Caco-2 (cell line): ENCODE measurements at regions not wholly inside any gene's neighbourhood (a gene's known extent, or its start where the extent isn't known, plus 50 kb on each side); places are given as distances from the start of the nearest gene placed in this dataset.

Experiments
- BruUV-seq: library from RNA; stranded (reverse); fragments of 400-500 nt; replicated peaks from 2 replicates; lab custom pipeline; 2021; lab: Mats Ljungman, UMichigan
- CTCF ChIA-PET: fragments of 300-600 bp; sonication (Branson Sonifier 250); formaldehyde crosslinking; loops from one replicate; lab custom pipeline; 2022; ENCODE audit warnings: antibody characterized with exemption; lab: Charles Lee
- POLR2A ChIA-PET: fragments of 300-600 bp; sonication (Branson Sonifier 250); formaldehyde crosslinking; loops from one replicate; lab custom pipeline; 2022; ENCODE audit warnings: antibody characterized with exemption; lab: Charles Lee
- DNase-seq, 2 experiments: peaks; one replicate each; pipeline versions ENCODE4 v3.0.0 to v3.0.0-alpha.2; 2020 to 2022
- H3K27me3 ChIP-seq: replicated peaks from 2 replicates; pipeline ENCODE4 v1.6.0; 2011; ENCODE audit warnings: low read length; ENCODE audit not compliant: control insufficient read depth, insufficient read depth
- H3K36me3 ChIP-seq: 2 replicates; pipeline ENCODE4 v1.5.1; 2011; ENCODE audit warnings: low read length; ENCODE audit not compliant: control insufficient read depth, insufficient read depth
- H3K4me1 ChIP-seq: fragments of 250-450 bp; sonication (Bioruptor Pico); 2 replicates; pipeline ENCODE4 v1.5.1; 2020; ENCODE audit warnings: mild to moderate bottlenecking
- H3K4me3 ChIP-seq: 2 replicates; pipeline ENCODE4 v1.5.1; 2011; ENCODE audit warnings: low read depth, mild to moderate bottlenecking, control low read depth, low read length
- H3K9me3 ChIP-seq: fragments of 250-450 bp; sonication (Bioruptor Pico); 2 replicates; pipeline ENCODE4 v1.5.1; 2020; ENCODE audit warnings: mild to moderate bottlenecking, moderate library complexity
- H3K27ac Mint-ChIP-seq: one replicate; pipeline ENCODE4 v1.8.0; 2022; ENCODE audit warnings: mixed read lengths; ENCODE audit not compliant: unreplicated experiment
- H3K27me3 Mint-ChIP-seq: one replicate; pipeline ENCODE4 v1.8.0; 2022; ENCODE audit warnings: mixed read lengths; ENCODE audit not compliant: insufficient read depth, unreplicated experiment
- H3K36me3 Mint-ChIP-seq: one replicate; pipeline ENCODE4 v1.8.0; 2022; ENCODE audit warnings: mild to moderate bottlenecking, mixed read lengths; ENCODE audit not compliant: insufficient read depth, unreplicated experiment
- H3K4me1 Mint-ChIP-seq: one replicate; pipeline ENCODE4 v1.8.0; 2022; ENCODE audit warnings: low read depth, mixed read lengths; ENCODE audit not compliant: unreplicated experiment
- H3K4me3 Mint-ChIP-seq: one replicate; pipeline ENCODE4 v1.8.0; 2022; ENCODE audit warnings: mild to moderate bottlenecking, moderate library complexity, mixed read lengths; ENCODE audit not compliant: unreplicated experiment
- H3K9me3 Mint-ChIP-seq: one replicate; pipeline ENCODE4 v1.8.0; 2022; ENCODE audit warnings: mixed read lengths; ENCODE audit not compliant: unreplicated experiment
- intact Hi-C: fragments of 100-400 bp; cut with micrococcal nuclease; formaldehyde crosslinking; loops from one replicate; pipeline ENCODE4 v1.10.0; 2022; ENCODE audit not compliant: unreplicated experiment
- TF ChIP-seq, protein P1 (sequence below), 2 experiments: fragments of 200-600 bp in 1 of 2; IDR thresholded peaks; 1 replicate in 1 of 2; 2 replicates in 1 of 2; pipeline versions ENCODE4 v1.5.1 to v1.8.0; 2011 to 2022; ENCODE audit warnings: antibody characterized with exemption in 1 of 2, control low read depth in 1 of 2, inconsistent platforms in 1 of 2, low read depth in 1 of 2, low read length in 1 of 2, mild to moderate bottlenecking in 1 of 2, moderate library complexity in 1 of 2; ENCODE audit not compliant: insufficient read depth in 1 of 2, severe bottlenecking in 1 of 2, unreplicated experiment in 1 of 2

DNA sequence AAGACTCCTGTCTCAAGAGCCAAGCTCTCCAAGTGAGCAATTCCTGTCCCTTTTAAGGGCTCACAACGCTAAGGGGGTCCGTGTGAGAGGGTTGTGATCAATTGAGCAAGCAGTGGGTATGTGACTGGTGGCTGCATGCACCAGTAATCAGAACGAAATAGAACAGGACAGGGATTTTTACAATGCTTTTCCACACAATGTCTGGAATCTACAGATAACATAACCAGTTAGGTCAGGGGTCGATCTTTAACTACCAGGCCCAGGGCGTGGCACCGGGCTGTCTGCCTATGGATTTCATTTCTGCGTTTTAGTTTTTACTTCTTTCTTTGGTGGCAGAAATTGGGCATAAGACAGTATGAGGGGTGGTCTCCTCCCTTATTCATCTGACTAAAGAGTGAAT lies 54.9 kb upstream of the SP4 start:
- peaks cover 18% of the 10 kb centered on the region; the same call in 1 of the 2 replicates for H3K4me1 ChIP-seq
- TF ChIP-seq, protein P1, sequence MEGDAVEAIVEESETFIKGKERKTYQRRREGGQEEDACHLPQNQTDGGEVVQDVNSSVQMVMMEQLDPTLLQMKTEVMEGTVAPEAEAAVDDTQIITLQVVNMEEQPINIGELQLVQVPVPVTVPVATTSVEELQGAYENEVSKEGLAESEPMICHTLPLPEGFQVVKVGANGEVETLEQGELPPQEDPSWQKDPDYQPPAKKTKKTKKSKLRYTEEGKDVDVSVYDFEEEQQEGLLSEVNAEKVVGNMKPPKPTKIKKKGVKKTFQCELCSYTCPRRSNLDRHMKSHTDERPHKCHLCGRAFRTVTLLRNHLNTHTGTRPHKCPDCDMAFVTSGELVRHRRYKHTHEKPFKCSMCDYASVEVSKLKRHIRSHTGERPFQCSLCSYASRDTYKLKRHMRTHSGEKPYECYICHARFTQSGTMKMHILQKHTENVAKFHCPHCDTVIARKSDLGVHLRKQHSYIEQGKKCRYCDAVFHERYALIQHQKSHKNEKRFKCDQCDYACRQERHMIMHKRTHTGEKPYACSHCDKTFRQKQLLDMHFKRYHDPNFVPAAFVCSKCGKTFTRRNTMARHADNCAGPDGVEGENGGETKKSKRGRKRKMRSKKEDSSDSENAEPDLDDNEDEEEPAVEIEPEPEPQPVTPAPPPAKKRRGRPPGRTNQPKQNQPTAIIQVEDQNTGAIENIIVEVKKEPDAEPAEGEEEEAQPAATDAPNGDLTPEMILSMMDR (IDR thresholded peaks at IDR 0.05; ENCODE audit: insufficient read depth in 1 of 2, low read depth in 1 of 2, low read length in 1 of 2, severe bottlenecking in 1 of 2, unreplicated experiment in 1 of 2): no peak
- DNase-seq: peak in 1 of 2 experiments; percentile 10
- H3K36me3 Mint-ChIP-seq: peaks cover 6% of the 10 kb centered on the region
- POLR2A ChIA-PET: no interaction called here
- CTCF ChIA-PET: no interaction called here
- peaks cover 7% of the 10 kb centered on the region for H3K4me1 Mint-ChIP-seq
- H3K27me3 Mint-ChIP-seq: no peaks in the 10 kb centered on the region
- H3K27ac Mint-ChIP-seq: peak overlapping the region; percentile 76
- H3K9me3 ChIP-seq: peaks cover 9% of the 10 kb centered on the region
- H3K4me3 Mint-ChIP-seq: no peak overlapping the region
- no peaks in the 10 kb centered on the region for H3K27me3 ChIP-seq
- BruUV-seq: no TSS peak
- no peak overlapping the region for H3K4me3 ChIP-seq
- H3K36me3 ChIP-seq: no peaks in the 10 kb centered on the region
- peaks cover 17% of the 10 kb centered on the region for H3K9me3 Mint-ChIP-seq
- intact Hi-C loops: no loop called here

DNA sequence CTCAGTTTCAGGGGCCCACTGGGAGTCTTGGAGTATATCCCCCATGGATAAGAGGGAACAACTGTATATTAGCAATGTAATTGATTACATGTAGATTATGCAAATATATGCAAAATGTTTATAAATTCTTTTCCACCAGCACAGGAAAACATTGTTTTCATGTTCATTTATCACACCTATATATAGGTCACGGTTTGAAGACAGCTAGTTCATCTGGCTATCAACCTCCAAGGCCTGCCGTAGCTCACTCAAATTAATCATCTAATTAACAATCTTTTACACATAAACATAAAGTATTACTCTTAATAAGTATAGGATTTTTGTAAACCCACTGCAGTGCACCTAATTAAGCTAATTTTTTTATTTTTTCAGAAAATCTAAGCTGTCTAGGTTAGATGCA lies 53.7 kb upstream of the SP4 start:
- Mint-ChIP-seq H3K4me3 (no peak overlapping the region), H3K4me1 (peaks cover 7% of the 10 kb centered on the region), H3K27me3 (no peaks in the 10 kb centered on the region), H3K27ac (no peak overlapping the region), H3K9me3 (peaks cover 21% of the 10 kb centered on the region), H3K36me3 (peaks cover 6% of the 10 kb centered on the region)
- Histone ChIP-seq H3K4me3 (no peak overlapping the region), H3K9me3 (peaks cover 13% of the 10 kb centered on the region), H3K4me1 (peaks cover 18% of the 10 kb centered on the region; the same call in 1 of the 2 replicates), H3K27me3 (no peaks in the 10 kb centered on the region), H3K36me3 (no peaks in the 10 kb centered on the region)
- intact Hi-C loops: no loop called here
- POLR2A ChIA-PET: no interaction called here
- CTCF ChIA-PET: no interaction called here
- TF ChIP-seq, protein P1 (IDR thresholded peaks at IDR 0.05; ENCODE audit: insufficient read depth in 1 of 2, low read depth in 1 of 2, low read length in 1 of 2, severe bottlenecking in 1 of 2, unreplicated experiment in 1 of 2): no peak
- no TSS peak for BruUV-seq
- no peak for DNase-seq

DNA sequence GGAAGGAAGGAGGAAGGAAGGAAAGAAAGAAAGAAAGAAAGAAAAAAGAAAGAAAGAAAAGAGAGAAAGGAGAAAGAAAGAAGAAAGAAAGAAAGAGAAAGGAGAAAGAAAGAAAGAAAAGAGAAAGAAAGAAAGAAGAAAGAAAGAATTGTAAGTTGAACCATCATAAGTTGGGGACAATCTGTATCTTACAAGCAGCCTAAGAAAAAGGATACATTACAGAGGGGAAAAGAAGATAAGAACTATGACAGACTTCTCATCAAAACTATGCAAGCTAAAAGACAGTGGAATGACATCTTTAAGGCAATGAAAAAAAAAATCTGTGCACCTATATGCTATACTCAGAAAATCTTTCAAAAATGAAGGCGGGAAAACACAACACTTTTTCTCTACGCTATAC lies 50.3 kb upstream of the SP4 start:
- no peak overlapping the region for H3K4me3 Mint-ChIP-seq
- intact Hi-C loops: no loop called here
- CTCF ChIA-PET: no interaction called here
- Histone ChIP-seq H3K4me1 (peaks cover 3% of the 10 kb centered on the region; the same call in 1 of the 2 replicates), H3K9me3 (peaks cover 13% of the 10 kb centered on the region), H3K27me3 (no peaks in the 10 kb centered on the region), H3K4me3 (no peak overlapping the region), H3K36me3 (no peaks in the 10 kb centered on the region)
- H3K4me1 Mint-ChIP-seq: no peaks in the 10 kb centered on the region
- POLR2A ChIA-PET: no interaction called here
- no peak for DNase-seq
- peaks cover 6% of the 10 kb centered on the region for H3K36me3 Mint-ChIP-seq
- H3K27me3 Mint-ChIP-seq: no peaks in the 10 kb centered on the region
- no TSS peak for BruUV-seq
- H3K9me3 Mint-ChIP-seq: peaks cover 28% of the 10 kb centered on the region
- TF ChIP-seq, protein P1 (IDR thresholded peaks at IDR 0.05; ENCODE audit: insufficient read depth in 1 of 2, low read depth in 1 of 2, low read length in 1 of 2, severe bottlenecking in 1 of 2, unreplicated experiment in 1 of 2): no peak
- no peak overlapping the region for H3K27ac Mint-ChIP-seq
